Calu3 (cell line): ENCODE measurements at regions not wholly inside any gene's neighbourhood (a gene's known extent, or its start where the extent isn't known, plus 50 kb on each side); places are given as distances from the start of the nearest gene placed in this dataset.

Experiments
- BruUV-seq: library from RNA; stranded (reverse); fragments of 400-500 nt; replicated peaks from 2 replicates; lab custom pipeline; 2021; lab: Mats Ljungman, UMichigan
- CTCF ChIA-PET: fragments of 300-600 bp; sonication (Branson Sonifier 250); formaldehyde crosslinking; loops from one replicate; lab custom pipeline; 2022; ENCODE audit warnings: antibody characterized with exemption; lab: Charles Lee
- DNase-seq: peaks from one replicate; pipeline ENCODE4 v3.0.0; 2022
- H3K27ac Mint-ChIP-seq: one replicate; pipeline ENCODE4 v1.8.0; 2022; ENCODE audit warnings: mixed read lengths; ENCODE audit not compliant: unreplicated experiment
- H3K27me3 Mint-ChIP-seq: one replicate; pipeline ENCODE4 v1.8.0; 2022; ENCODE audit warnings: mixed read lengths; ENCODE audit not compliant: unreplicated experiment
- H3K36me3 Mint-ChIP-seq: one replicate; pipeline ENCODE4 v1.8.0; 2022; ENCODE audit warnings: mild to moderate bottlenecking, moderate library complexity, mixed read lengths; ENCODE audit not compliant: insufficient read depth, unreplicated experiment
- H3K4me1 Mint-ChIP-seq: one replicate; pipeline ENCODE4 v1.8.0; 2022; ENCODE audit warnings: mild to moderate bottlenecking, low read depth, mixed read lengths; ENCODE audit not compliant: unreplicated experiment
- H3K4me3 Mint-ChIP-seq: one replicate; pipeline ENCODE4 v1.8.0; 2022; ENCODE audit warnings: mild to moderate bottlenecking, low read depth, moderate library complexity, mixed read lengths; ENCODE audit not compliant: unreplicated experiment
- H3K9me3 Mint-ChIP-seq: one replicate; pipeline ENCODE4 v1.8.0; 2022; ENCODE audit warnings: low read depth, mixed read lengths; ENCODE audit not compliant: unreplicated experiment
- CTCF ChIP-seq: fragments of 200-600 bp; IDR thresholded peaks from one replicate; pipeline ENCODE4 v1.8.0; 2022; ENCODE audit warnings: antibody characterized with exemption; ENCODE audit not compliant: unreplicated experiment
- intact Hi-C: fragments of 100-400 bp; cut with micrococcal nuclease; formaldehyde crosslinking; loops from one replicate; pipeline ENCODE4 v1.10.0; 2022; ENCODE audit not compliant: unreplicated experiment

GRCh38 chrX:66912417-66912816 is 273.5 kb upstream of the EDA2R start:
- DNase-seq: no peak
- CTCF ChIA-PET: no interaction called here
- intact Hi-C loops: no loop called here
- Mint-ChIP-seq H3K9me3 (peaks cover 9% of the 10 kb centered on the region), H3K4me3 (no peak overlapping the region), H3K27me3 (no peaks in the 10 kb centered on the region), H3K27ac (no peak overlapping the region), H3K4me1 (no peaks in the 10 kb centered on the region), H3K36me3 (no peaks in the 10 kb centered on the region)
- TF ChIP-seq CTCF: no peak
- no TSS peak for BruUV-seq

GRCh38 chrX:66902081-66902480 is 263.2 kb upstream of the EDA2R start:
- no peak overlapping the region for H3K27ac Mint-ChIP-seq
- intact Hi-C loops: no loop called here
- CTCF ChIA-PET: no interaction called here
- no peaks in the 10 kb centered on the region for H3K27me3 Mint-ChIP-seq
- TF ChIP-seq CTCF: no peak
- BruUV-seq: no TSS peak
- peaks cover 13% of the 10 kb centered on the region for H3K9me3 Mint-ChIP-seq
- H3K36me3 Mint-ChIP-seq: no peaks in the 10 kb centered on the region
- H3K4me3 Mint-ChIP-seq: no peak overlapping the region
- no peak for DNase-seq
- no peaks in the 10 kb centered on the region for H3K4me1 Mint-ChIP-seq

- Mint-ChIP-seq H3K36me3 (no peaks in the 10 kb centered on the region), H3K4me3 (no peak overlapping the region), H3K27me3 (no peaks in the 10 kb centered on the region), H3K27ac (no peak overlapping the region), H3K9me3 (peaks cover 13% of the 10 kb centered on the region), H3K4me1 (no peaks in the 10 kb centered on the region)
- intact Hi-C loops: no loop called here
- BruUV-seq: no TSS peak
- no peak for DNase-seq
- TF ChIP-seq CTCF: no peak
- CTCF ChIA-PET: no interaction called here
Observed at GRCh38 chrX:66900886-66901285, 262.0 kb upstream of the EDA2R start.

- no peak for DNase-seq
- H3K27ac Mint-ChIP-seq: no peak overlapping the region
- no peaks in the 10 kb centered on the region for H3K4me1 Mint-ChIP-seq
- no peaks in the 10 kb centered on the region for H3K36me3 Mint-ChIP-seq
- no peaks in the 10 kb centered on the region for H3K27me3 Mint-ChIP-seq
- CTCF ChIA-PET: no interaction called here
- intact Hi-C loops: no loop called here
- peaks cover 7% of the 10 kb centered on the region for H3K9me3 Mint-ChIP-seq
- TF ChIP-seq CTCF: no peak
- H3K4me3 Mint-ChIP-seq: no peak overlapping the region
- no TSS peak for BruUV-seq
Observed at GRCh38 chrX:66892004-66892403, 253.1 kb upstream of the EDA2R start.

- no TSS peak for BruUV-seq
- Mint-ChIP-seq H3K4me1 (no peaks in the 10 kb centered on the region), H3K27me3 (no peaks in the 10 kb centered on the region), H3K9me3 (peaks cover 11% of the 10 kb centered on the region), H3K36me3 (no peaks in the 10 kb centered on the region), H3K4me3 (no peak overlapping the region), H3K27ac (no peak overlapping the region)
- intact Hi-C loops: no loop called here
- CTCF ChIA-PET: no interaction called here
- no peak for DNase-seq
- no peak for TF ChIP-seq CTCF
Observed at GRCh38 chrX:66889418-66889817, 250.5 kb upstream of the EDA2R start.
